ENCODE measurements at regions not wholly inside any gene's neighbourhood (a gene's known extent, or its start where the extent isn't known, plus 50 kb on each side); places are given as distances from the start of the nearest gene placed in this dataset.

DNA sequence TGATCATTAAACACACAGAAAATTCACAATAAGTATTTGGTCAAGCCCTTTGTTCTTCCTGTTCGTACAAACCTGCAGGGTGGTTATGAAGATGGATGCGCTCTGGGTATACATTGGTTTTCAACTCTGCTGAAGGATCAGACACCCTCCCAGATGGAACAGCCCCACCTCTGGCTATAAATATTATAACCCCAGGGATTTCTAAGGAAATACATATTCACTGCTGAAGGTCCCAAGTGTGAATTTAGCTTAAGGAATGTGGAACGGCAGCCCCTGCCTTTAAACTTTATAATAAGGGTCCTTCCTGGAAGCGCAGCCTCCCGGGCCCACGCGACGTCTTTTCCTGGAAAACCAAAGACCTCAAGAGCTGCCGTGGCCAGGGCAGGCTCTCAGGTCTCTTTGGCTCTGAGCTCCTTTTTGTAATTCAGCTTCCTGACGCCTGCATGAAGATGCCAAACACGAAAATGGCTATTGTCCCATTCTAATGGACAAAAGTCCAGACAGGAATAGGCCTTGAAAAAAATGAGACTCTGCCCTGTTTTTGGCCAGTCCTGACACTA lies 172.4 kb upstream of the SSTR4 start:
- DNase-seq: no peak

DNA sequence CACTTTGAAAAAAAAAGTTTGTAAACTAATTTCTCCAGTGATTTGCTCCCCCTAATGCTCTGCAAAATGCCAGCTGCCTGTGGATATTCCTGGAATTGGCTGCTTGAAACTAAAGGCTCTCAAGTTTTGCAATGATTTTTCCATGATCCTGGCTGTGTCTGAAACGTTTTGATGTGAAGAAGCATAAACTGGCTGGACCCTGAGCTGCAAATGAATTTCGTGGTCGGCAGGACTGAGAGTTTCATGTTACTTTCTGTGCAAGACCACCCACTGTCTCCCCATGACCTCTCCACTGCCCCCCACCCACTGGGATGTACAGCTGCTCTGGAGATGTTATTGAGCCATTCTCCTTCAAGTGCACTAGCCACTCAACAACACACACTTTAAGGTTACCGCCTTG lies 171.3 kb upstream of the SSTR4 start:
- no peak for DNase-seq

DNA sequence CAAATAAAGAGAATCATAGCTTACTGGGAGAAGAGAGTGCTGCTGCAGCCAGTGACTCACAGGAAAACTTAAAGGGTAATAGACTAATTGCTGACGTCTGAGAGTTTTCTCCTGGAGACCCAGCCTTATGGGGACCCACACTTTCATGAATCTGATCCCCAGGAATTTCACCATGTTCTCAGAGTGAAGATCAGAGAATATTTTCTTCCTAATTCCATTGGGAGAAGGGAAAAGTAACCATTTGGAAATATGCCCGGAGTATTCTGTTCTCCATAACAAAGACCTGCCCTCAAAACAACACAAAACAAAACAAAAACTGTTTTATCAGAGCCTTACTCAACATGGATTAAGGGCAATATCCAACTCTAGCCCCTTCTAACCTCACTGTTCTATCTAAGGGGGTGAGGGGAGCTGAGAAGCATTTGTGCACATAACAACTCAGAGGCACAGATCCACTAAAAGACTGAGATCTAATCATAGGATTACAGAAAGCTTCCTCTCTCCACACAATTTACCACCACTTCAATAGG lies 168.2 kb upstream of the SSTR4 start:
- no peak for DNase-seq

DNA sequence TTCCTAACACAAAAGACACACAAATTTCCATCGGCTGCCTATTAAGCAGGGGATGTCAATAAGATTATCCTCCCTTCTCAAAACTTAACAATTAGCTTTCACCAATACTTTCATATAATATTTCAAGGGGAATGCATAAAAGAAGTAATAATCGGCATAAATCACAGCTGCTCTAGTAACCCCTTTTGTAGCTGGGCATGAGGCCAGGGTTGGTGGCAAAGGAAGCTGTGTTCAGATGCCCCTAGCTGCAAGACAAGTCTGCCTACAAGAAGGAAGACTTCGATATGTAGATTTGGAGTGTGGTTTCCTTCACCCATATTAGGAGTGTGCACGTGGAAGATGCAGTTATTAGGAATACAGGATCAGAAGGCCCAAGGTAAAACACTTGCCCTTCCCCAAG lies 156.9 kb upstream of the SSTR4 start:
- DNase-seq: no peak

DNA sequence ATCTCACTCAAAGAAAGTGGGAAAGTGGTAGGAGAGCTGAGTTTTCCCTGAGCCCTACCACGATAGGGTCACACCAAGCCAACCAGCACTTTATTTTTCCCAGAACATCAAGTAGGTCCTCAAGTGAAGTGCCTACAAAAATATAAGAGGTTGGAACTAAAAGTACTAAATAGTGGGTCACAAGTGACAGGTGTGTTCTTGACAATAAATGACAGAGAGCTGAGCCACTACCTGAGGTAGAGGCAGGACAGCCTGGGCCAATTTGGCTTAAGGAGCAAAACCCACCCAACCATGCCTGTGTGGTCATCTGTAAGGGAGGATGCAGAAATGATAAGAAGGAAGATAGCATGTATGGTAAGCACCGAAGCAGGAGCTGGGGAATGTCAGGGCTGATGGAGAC lies 154.8 kb upstream of the SSTR4 start:
- DNase-seq: no peak

DNA sequence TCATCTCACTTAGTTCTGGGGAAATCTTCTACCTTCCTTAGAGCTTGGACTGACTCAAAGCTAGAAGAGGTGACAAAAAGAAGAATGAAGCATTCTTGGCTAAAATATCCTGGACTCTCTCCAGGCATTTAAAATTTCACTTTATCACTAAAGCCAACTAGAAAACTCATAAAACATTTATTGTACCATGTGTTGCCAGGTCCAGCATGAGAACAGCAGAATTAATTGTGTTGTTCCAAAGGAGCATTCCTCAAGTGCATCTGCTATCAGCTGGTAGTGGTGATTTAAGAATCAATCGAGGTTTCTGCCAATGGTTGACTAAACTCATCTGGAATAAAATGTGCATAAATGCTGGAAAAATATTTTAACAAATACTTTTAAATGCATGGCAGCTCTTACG lies 147.3 kb upstream of the SSTR4 start:
- no peak for DNase-seq

DNA sequence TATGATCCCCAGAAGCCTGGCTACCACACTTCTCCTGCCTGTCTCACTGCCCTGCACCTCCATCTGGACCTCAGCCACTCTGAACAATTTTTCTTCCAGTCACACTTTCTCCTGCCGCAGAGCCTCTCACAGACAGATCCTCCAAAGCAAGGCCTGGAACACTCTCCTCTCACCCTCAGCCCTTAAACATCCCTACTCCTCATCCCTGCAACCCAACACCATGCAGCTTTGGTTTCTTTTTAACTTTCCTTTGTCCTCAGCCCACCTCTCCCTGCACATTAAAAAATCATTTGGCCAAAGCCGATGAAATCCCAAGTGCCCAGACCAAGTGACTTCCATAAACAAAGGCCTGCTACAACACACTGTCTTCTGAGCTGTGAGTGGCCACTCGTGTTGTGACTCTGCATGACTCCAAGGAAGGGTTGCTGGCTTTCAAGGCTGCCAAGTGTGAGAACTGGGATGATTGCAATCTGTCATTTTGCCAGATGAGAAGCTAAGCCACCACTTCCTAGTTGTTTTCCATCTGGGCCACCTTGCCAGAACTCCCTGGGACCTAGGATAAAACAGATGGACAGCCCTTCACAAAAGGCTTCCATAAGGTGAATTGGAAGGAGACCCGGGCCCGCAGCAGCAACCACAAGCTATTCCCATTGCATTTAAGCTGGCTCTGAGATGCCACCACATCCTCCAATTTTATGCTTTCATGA lies 144.4 kb upstream of the SSTR4 start:
- no peak for DNase-seq

DNA sequence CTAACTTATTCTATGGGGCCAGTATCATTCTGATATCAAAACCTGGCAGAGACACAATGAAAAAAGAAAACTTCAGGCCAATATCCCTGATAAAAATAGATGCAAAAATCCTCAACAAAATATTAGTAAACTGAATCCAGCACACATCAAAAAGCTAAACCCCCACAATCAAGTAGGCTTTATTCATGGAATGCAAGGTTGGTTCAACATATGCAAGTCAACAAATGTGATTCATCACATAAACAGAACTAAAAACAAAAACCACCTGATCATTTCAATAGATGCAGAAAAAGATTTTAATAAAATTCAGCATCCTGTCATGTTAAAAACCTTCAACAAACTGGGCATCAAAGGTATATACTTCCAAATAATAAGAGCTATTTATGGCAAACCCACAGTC lies 133.9 kb upstream of the SSTR4 start:
- no peak for DNase-seq

DNA sequence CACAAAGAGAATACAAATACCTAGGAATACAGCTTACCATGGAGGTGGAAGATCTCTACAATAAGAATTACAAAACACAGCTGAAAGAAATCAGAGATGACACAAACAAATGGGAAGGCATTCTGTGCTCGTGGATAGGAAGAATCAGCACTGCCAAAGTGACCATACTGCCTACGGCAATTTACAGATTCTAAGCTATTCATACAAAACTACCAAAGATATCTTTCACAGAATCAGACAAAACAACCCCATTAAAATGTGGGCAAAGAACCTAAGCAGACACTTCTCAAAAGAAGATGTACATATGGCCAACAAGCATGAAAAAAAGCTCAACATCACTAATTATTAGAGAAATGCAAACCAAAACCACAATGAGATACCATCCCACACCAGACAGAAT lies 133.2 kb upstream of the SSTR4 start:
- DNase-seq: no peak

DNA sequence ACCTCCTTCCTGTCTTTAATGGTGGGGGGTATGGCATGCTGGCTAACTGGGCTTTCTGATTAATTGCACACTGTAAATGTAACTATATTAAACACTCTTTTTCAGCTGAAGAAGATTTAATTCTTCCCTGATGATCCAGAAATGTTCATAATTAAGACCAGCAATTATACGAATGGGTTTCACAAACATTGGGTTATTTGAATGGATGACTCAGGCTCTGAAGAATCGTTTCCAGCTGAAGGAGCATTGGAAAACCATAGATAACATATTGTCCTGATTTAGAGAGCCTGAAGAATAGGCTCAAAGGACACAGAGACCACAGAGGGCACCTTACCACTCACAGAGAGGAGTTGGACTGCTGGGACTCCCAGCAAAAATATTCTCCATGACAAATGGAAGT lies 130.7 kb upstream of the SSTR4 start:
- DNase-seq: no peak

DNA sequence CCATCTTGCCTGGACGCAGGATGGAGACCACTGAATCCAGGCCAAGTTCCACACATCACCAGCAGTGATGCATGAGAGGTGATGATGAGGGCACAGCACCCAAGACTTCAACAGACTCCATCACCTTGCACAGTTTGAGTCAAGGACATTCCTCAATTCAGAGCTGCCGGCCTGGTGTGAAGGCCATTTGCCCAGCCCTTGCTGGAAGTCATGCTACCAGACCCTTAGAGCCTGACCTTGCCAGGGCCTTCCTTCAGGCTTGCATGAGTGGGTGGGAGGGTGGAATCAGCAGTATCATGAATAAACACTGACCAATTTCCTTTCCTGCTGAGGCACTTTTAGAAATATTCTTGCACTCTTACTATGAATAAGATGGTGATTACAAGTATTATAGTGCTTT lies 130.2 kb upstream of the SSTR4 start:
- DNase-seq: no peak

DNA sequence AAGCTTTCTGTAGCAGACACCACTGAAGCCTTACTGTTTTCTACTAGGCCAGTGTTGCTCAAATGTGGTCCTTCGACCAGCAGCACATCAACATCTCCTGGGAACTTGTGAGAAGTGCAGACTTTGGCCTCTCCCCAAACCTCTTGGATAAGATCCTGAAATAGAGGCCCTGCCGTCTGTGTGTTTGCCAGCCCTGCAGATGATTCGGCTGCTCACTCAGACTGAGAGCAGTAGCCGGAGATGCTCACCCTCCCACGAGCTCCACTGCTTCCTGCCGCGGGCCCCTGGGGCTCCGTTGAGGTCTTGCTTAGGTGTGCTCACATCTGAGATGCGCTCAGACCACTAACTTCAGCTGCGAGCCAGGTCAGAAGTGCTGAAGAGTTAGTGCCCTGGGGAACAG lies 129.5 kb upstream of the SSTR4 start:
- no peak for DNase-seq

DNA sequence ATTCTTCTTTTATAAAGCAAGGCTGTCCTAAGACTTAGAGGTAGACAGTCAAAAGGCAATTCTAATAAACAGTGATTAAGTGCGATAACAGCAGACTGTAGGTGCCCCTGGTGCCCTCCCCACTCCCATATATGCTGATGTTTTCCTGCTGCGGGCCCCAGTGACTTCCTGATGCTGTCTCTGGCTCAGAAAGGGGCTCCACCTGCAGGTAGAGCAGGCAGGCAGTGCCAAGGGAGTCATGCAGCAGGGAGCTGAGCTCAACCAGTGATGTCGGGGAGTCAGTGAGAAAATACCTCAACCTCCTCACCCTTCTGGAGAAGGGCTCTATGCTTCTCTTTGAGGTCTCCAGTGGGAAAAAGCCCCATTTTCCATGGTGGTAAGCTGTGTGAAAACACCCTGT lies 126.7 kb upstream of the SSTR4 start:
- DNase-seq: no peak

DNA sequence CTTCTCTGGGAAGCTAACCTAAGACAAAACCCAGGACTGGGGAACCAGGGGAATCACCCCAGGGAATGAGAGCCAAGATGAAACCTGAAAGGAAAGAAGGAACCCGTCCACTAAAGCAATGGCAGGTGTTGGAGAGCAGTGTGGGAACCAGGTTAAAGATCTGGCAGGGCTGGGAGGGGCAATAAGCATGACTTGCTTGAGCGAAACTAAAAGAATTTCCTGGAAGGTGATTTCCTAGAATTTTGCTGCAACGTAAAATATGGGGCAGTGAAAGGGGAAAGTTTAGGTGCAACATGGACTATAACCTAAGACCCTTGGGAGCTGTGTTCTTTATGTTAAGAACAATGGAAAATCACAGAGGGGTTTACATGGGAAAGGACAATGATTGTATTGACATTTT lies 126.2 kb upstream of the SSTR4 start:
- no peak for DNase-seq

DNA sequence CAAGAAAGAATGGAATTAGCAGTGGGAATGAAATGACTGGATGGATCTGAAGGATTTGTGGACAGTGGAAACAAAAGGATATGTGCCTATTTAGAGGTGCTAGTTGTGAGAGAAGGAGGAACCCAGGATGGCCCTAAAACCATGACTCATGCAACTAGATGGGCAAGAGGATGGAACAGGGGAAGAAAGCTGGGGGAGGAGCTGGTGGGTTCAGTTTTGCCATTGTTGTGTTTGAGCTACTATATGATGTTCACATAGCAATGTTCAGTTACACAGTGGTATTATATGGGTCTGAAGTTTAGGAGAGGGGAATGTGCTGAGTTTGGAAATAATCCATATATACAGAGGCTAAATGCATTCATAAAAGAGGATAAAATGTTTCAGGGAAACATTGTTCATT lies 125.7 kb upstream of the SSTR4 start:
- no peak for DNase-seq

DNA sequence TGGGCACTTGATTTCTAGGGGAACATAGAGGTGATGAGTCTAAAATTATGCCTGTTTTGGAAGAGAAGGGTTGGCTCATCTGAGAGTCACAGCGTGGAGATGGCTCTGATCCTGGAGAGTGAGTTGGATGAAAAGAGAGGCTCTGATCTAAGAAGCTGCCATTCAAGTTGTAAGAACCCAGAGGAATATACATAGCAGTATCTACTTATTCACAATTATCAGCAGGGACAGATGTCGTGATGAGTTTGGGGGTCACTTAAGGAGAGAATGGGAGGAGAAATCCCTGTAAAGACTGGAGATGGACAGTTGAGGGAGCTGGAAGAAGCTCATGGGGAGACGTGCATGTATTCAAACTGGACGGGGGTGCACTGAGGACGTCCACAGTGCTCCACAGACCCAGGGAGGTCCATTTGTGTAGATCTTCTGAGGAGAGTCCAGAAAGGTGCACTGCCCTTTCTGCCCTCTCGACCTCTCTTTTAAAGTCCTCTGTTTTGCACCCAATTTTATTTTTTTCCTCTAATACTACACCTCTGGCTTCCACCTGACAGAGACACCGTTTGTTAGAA lies 124.7 kb upstream of the SSTR4 start:
- DNase-seq: no peak

DNA sequence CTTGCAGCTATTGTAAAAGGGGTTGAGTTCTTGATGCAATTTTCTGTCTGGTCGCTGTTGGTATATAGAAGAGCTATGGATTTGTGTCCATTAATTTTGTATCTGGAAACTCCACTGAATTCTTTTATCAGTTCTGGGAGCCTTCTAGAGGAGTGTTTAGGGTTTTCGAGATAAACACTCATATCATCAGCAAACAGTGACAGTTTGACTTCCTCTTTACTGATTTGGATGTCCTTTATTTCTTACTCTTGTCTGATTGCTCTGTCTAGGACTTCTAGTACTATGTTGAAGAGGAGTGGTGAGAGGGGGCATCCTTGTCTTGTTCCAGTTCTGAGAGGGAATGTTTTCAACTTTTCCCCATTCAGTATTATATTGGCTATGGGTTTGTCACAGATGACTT lies 120.8 kb upstream of the SSTR4 start:
- DNase-seq: no peak

DNA sequence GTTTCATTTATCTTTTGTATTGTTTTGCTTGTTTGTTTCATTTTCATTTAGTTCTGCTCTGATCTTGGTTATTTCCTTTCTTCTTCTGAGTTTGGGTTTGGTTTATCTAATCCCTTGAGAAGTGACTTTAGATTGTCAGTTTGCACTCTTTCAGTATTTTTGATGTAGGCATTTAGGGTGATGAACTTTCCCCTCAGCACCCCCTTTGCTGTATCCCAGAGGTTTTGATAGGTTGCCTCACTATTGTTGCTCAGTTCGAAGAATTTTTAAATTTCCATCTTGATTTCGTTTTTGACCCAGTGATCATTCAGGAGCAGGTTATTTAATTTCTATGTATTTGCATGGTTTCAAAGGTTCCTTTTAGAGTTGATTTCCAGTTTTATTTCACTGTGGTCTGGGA lies 119.6 kb upstream of the SSTR4 start:
- DNase-seq: no peak

DNA sequence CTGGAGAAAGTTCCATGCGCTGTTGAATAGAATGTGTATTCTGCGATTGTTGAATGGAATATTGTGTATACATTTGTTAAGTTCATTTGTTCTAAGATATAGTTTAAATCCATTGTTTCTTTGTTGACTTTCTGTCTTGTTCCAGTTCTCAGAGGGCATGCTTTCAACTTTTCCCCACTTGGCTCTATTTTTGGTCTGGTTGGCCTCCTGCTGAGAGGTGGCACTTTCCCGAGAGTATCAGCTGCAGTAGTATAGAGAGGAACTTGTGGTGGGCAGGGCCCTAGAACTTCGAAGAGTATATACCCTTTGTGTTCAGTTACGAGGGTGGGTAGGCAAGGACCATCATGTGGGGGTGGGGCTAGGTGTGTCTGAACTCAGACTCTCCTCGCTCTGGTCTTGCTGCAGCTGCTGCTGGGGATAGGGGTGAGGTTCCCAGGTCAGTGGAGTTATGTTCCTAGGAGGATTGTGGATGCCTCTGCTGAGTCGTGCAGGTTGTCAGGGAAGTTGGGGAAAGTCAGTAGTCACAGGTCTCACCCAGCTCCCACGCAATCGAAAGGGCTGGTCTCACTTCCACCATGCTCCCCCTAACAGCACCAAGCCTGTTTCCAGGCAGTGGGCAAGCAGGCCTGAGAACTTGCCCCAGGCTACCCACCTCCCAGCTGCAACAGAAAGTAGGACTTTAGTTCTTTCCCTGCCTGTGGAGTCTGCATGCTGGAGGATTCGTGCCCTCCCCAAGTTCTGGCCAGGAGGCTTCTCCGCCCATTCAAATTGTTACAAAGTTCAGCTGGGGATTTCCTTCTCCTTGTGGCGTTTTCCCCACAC lies 118.9 kb upstream of the SSTR4 start:
- DNase-seq: no peak

DNA sequence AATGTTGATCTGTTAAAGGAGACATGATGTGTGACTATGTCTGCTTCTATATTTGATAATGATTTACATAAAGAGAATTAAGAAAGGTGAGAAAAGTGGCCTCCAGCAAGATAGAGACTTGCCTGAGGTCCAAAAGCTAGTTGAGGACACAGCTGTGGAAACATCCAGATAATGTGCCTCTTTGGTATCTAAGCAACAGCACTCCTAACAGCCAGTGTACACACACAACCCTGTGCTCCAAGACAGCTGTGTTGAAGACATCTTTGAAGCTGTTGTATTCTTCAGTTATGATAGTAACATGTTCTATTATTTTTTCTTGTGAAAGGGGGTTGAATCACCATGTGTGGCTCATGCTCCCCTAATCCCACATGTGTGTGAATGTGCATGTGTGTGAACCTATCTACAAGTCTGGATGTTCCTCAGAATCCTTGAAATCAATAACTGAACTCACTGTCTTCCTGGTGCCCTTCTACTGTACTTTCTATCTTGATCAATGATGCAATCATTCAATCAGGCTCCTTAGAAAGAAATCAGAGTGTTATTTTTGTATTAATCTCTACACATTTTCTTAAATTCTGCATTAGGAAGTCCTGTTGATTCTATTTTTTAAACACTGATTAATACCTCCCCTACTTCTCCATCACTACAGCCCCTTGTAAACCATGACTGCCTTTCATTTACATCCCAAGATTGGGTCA lies 116.7 kb upstream of the SSTR4 start:
- no peak for DNase-seq

DNA sequence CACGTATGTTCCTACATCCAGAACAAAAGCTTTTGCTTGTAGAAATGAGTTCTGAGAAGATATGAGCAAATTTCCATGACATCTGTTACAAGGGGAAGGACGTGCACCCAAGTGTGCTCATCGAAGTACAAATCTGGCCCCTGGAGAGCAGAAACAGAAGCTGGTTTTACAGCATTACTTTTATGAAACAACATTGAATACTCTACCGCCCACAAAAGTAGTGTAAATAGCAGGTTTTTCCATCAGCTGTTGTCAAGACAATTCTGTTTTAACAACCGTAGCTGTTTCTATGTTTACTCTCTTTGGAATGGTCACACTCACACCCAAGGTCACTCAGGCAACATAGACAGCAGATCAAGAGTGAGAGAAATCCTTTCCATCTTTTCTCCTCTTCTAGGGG lies 114.2 kb upstream of the SSTR4 start:
- no peak for DNase-seq

DNA sequence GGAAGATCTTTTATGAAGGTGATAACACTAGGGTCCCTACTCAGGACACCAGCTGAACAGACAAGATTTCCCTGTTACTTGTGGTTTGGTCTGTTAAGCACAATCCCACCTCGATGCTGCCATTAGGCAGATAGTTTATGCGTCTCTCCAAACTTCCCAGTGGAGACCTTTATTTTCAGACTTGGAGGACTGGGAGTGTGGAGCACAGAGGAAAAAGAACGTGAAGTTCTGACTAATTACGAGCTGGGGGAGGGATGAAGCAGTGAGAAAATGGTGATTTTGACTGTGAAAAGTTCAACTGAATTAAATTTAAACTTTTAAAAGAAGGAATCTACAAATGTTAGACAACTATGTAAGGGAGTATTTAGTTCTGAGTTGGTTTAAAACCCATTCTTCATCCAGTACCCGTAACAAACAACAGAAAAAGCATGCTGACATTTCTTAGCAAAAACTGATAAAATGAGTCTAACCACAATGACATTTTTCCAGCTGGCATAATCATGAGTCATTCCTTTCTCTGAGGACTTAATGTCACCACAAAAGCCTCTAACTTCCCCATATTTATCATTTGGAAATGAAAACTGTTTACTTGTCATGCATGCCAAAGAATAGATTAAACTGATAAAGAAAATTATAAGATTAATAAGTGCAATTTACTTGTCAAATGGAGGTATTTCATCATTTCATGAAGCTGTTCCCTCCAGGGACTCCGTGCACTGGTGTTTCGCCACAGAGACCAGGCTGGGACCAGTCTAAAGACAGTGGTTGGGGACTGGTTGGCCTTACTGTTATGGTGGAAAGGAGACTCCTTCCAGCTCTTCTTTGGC lies 113.3 kb upstream of the SSTR4 start:
- DNase-seq: no peak

Measured in activated CD4-positive, CD25-positive, alpha-beta regulatory T cell treated with anti-CD3 and anti-CD28 coated beads, Interleukin-2, amount 50 U/mL, for 72 hours (primary cell).